ENCODE measurements at regions not wholly inside any gene's neighbourhood (a gene's known extent, or its start where the extent isn't known, plus 50 kb on each side); places are given as distances from the start of the nearest gene placed in this dataset.

- no peak for TF ChIP-seq CTCF (conservative IDR thresholded peaks at IDR 0.05)
- no peak for TF ChIP-seq ZFX (IDR thresholded peaks at IDR 0.05)
These were observed 148.6 kb upstream of the PLPPR1 start for GRCh38 chr9:100879884-100880283.

Data from C4-2B (cell line).